ENCODE measurements at regions not wholly inside any gene's neighbourhood (a gene's known extent, or its start where the extent isn't known, plus 50 kb on each side); places are given as distances from the start of the nearest gene placed in this dataset.
"Not testable (repeated sequence)": the region's sequence is repeated elsewhere in the genome, so short reads cannot be mapped to it uniquely, and the experiment has no call there.

GRCh38 chr17:52606098-52606497 is 447.6 kb upstream of the CA10 start:
- ATAC-seq (ENCODE audit: poor library complexity) (no peak), DNase-seq (no peak)
- intact Hi-C loops (cut with DNase I): no loop called here

- DNase-seq: no peak
- no peak for ATAC-seq (ENCODE audit: poor library complexity)
- intact Hi-C loops (cut with DNase I): no loop called here
Observed at GRCh38 chr17:52604105-52604504, 445.6 kb upstream of the CA10 start.

GRCh38 chr17:52597452-52598215 is 439.1 kb upstream of the CA10 start:
- DNase-seq; intact Hi-C loops (cut with DNase I); ATAC-seq (ENCODE audit: poor library complexity): not testable (repeated sequence)

GRCh38 chr17:52594516-52594915 is 436.0 kb upstream of the CA10 start:
- intact Hi-C loops (cut with DNase I): no loop called here
- ATAC-seq (ENCODE audit: poor library complexity) (no peak), DNase-seq (no peak)

- ATAC-seq (ENCODE audit: poor library complexity) (peak; percentile 66), DNase-seq (no peak)
- intact Hi-C loops (cut with DNase I): no loop called here
Observed at GRCh38 chr17:52546990-52547389, 388.5 kb upstream of the CA10 start.

GRCh38 chr17:52546493-52546892 is 388.0 kb upstream of the CA10 start:
- ATAC-seq (ENCODE audit: poor library complexity): peak; percentile 18
- no peak for DNase-seq
- intact Hi-C loops (cut with DNase I): no loop called here

GRCh38 chr17:52537421-52537820 is 378.9 kb upstream of the CA10 start:
- ATAC-seq (ENCODE audit: poor library complexity) (peak; percentile 79), DNase-seq (no peak)
- intact Hi-C loops (cut with DNase I): no loop called here

- intact Hi-C loops (cut with DNase I): no loop called here
- peak; percentile 98 for ATAC-seq (ENCODE audit: poor library complexity)
- DNase-seq: peak; percentile 71
Observed at GRCh38 chr17:52536489-52536888, 378.0 kb upstream of the CA10 start.

- intact Hi-C loops (cut with DNase I): no loop called here
- ATAC-seq (ENCODE audit: poor library complexity) (no peak), DNase-seq (no peak)
Observed at GRCh38 chr17:52532373-52532772, 373.9 kb upstream of the CA10 start.

- DNase-seq: no peak
- intact Hi-C loops (cut with DNase I): no loop called here
- no peak for ATAC-seq (ENCODE audit: poor library complexity)
Observed at GRCh38 chr17:52524096-52524637, 365.7 kb upstream of the CA10 start.

- ATAC-seq (ENCODE audit: poor library complexity) (no peak), DNase-seq (no peak)
- intact Hi-C loops (cut with DNase I): no loop called here
Observed at GRCh38 chr17:52517176-52517575, 358.7 kb upstream of the CA10 start.

- intact Hi-C loops (cut with DNase I): no loop called here
- no peak for ATAC-seq (ENCODE audit: poor library complexity)
- DNase-seq: no peak
Observed at GRCh38 chr17:52515927-52516326, 357.4 kb upstream of the CA10 start.

GRCh38 chr17:52505601-52506000 is 347.1 kb upstream of the CA10 start:
- ATAC-seq (ENCODE audit: poor library complexity): no peak
- intact Hi-C loops (cut with DNase I): no loop called here
- DNase-seq: no peak

- intact Hi-C loops (cut with DNase I): no loop called here
- no peak for ATAC-seq (ENCODE audit: poor library complexity)
- no peak for DNase-seq
Observed at GRCh38 chr17:52504081-52504480, 345.6 kb upstream of the CA10 start.

GRCh38 chr17:52495646-52496045 is 337.1 kb upstream of the CA10 start:
- DNase-seq (no peak), ATAC-seq (ENCODE audit: poor library complexity) (no peak)
- intact Hi-C loops (cut with DNase I): no loop called here

GRCh38 chr17:52482271-52482670 is 323.8 kb upstream of the CA10 start:
- intact Hi-C loops (cut with DNase I): no loop called here
- ATAC-seq (ENCODE audit: poor library complexity): no peak
- no peak for DNase-seq

- intact Hi-C loops (cut with DNase I): no loop called here
- DNase-seq (no peak), ATAC-seq (ENCODE audit: poor library complexity) (no peak)
Observed at GRCh38 chr17:52477824-52478699, 319.5 kb upstream of the CA10 start.

GRCh38 chr17:52476638-52477313 is 318.3 kb upstream of the CA10 start:
- intact Hi-C loops (cut with DNase I): no loop called here
- ATAC-seq (ENCODE audit: poor library complexity): no peak
- DNase-seq: no peak

GRCh38 chr17:52470553-52470952 is 312.0 kb upstream of the CA10 start:
- no peak for DNase-seq
- no peak for ATAC-seq (ENCODE audit: poor library complexity)
- intact Hi-C loops (cut with DNase I): no loop called here
